Ectodermal cell (in vitro differentiated cells): ENCODE measurements at regions not wholly inside any gene's neighbourhood (a gene's known extent, or its start where the extent isn't known, plus 50 kb on each side); places are given as distances from the start of the nearest gene placed in this dataset.

Experiments used
- H3K27ac ChIP-seq: 2 replicates; pipeline ENCODE4 v1.7.0; 2013; ENCODE audit warnings: mild to moderate bottlenecking, low read depth, low read length; ENCODE audit not compliant: insufficient read depth, poor library complexity, severe bottlenecking
- H3K27me3 ChIP-seq: 2 replicates; pipeline ENCODE4 v1.7.0; 2013; ENCODE audit warnings: mild to moderate bottlenecking, low read length; ENCODE audit not compliant: insufficient read depth, control insufficient read depth, poor library complexity, severe bottlenecking
- H3K36me3 ChIP-seq: one replicate; pipeline ENCODE4 v1.7.0; 2013; ENCODE audit warnings: low read length; ENCODE audit not compliant: control insufficient read depth, insufficient read depth
- H3K4me1 ChIP-seq: one replicate; pipeline ENCODE4 v1.7.0; 2013; ENCODE audit warnings: low read length; ENCODE audit not compliant: control insufficient read depth, insufficient read depth
- H3K4me3 ChIP-seq: 2 replicates; pipeline ENCODE4 v1.7.0; 2013; ENCODE audit warnings: low read depth, low read length, control low read depth; ENCODE audit not compliant: insufficient read depth
- H3K9me3 ChIP-seq: 2 replicates; pipeline ENCODE4 v1.7.0; 2013; ENCODE audit warnings: mild to moderate bottlenecking, low read length, moderate library complexity; ENCODE audit not compliant: control insufficient read depth
- WGBS, 2 experiments: methylation state at CpG; one replicate each; pipeline ENCODE4 v1.1.7; 2013; ENCODE audit warnings: missing lambda C conversion rate in 2 of 2; 5-methylcytosine and 5-hydroxymethylcytosine counted together

- Histone ChIP-seq H3K27me3 (no peaks in the 10 kb centered on the region), H3K36me3 (no peaks in the 10 kb centered on the region), H3K27ac (no peak overlapping the region), H3K4me1 (no peaks in the 10 kb centered on the region), H3K9me3 (no peaks in the 10 kb centered on the region), H3K4me3 (no peak overlapping the region)
- 83 to 89% methylated on average over 15 of the region's 15 CpGs for WGBS, 2 experiments
Observed at GRCh38 chr4:185965426-185966384, 103.3 kb upstream of the TLR3 start.

DNA sequence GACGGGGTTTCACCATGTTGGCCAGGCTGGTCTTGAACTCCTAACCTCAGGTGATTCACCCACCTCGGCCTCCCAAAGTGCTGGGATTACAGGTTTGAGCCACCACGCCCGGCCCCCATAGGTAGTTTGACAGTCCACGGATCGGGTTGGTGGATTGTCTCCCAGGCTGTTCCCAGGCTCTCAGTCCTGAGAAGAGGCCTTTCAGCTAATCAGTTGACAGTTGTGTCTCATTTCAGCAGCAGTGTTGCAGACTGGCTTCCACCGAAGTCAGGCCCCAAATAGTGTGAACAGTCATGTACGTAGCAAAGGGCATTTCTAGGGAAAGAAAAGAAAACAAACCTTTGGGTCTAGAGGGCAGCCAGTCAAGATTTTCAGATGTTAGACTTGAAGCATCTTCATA, 102.4 kb upstream of the TLR3 start:
- no peak overlapping the region for H3K27ac ChIP-seq
- no peak overlapping the region for H3K4me3 ChIP-seq
- H3K9me3 ChIP-seq, result no peaks in the 10 kb centered on the region
- no peaks in the 10 kb centered on the region for H3K27me3 ChIP-seq
- H3K36me3 ChIP-seq, result no peaks in the 10 kb centered on the region
- 92 to 95% methylated on average over 8 of the region's 8 CpGs for WGBS, 2 experiments
- H3K4me1 ChIP-seq, result no peaks in the 10 kb centered on the region

GRCh38 chr4:185966997-185967775, 101.8 kb upstream of the TLR3 start:
- H3K27ac ChIP-seq, result no peak overlapping the region
- WGBS, 2 experiments, result 88 to 97% methylated on average over 4 of the region's 4 CpGs

DNA sequence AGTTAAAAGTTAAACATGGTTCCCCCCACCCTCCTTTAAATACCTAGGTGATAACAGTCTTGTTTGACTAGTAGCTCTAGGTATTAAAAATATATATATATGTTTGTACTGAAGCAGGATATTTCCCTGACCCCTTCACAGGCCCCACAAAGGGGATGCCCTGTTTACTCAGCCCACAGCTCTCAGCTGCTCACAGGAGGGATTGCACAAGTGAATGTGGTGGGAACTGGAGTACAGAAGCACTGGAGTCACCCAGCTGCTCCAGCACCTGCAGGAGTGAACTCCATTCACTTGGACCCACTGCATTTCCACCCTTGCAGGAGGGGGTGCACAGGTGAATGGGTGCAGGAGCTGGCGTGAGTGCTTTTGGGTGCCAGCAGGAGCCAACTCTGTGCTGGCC, 99.3 kb upstream of the TLR3 start:
- no peak overlapping the region for H3K4me3 ChIP-seq
- no peak overlapping the region for H3K27ac ChIP-seq
- H3K4me1 ChIP-seq, result no peaks in the 10 kb centered on the region
- WGBS, 2 experiments, result 89 to 92% methylated on average over 1 of the region's 1 CpG
- no peaks in the 10 kb centered on the region for H3K27me3 ChIP-seq
- no peaks in the 10 kb centered on the region for H3K9me3 ChIP-seq
- no peaks in the 10 kb centered on the region for H3K36me3 ChIP-seq

More at GRCh38 chr4:185966997-185967775, 101.8 kb upstream of the TLR3 start:
- Histone ChIP-seq H3K9me3 (no peaks in the 10 kb centered on the region), H3K4me1 (no peaks in the 10 kb centered on the region), H3K27me3 (no peaks in the 10 kb centered on the region), H3K4me3 (no peak overlapping the region), H3K36me3 (no peaks in the 10 kb centered on the region)

DNA sequence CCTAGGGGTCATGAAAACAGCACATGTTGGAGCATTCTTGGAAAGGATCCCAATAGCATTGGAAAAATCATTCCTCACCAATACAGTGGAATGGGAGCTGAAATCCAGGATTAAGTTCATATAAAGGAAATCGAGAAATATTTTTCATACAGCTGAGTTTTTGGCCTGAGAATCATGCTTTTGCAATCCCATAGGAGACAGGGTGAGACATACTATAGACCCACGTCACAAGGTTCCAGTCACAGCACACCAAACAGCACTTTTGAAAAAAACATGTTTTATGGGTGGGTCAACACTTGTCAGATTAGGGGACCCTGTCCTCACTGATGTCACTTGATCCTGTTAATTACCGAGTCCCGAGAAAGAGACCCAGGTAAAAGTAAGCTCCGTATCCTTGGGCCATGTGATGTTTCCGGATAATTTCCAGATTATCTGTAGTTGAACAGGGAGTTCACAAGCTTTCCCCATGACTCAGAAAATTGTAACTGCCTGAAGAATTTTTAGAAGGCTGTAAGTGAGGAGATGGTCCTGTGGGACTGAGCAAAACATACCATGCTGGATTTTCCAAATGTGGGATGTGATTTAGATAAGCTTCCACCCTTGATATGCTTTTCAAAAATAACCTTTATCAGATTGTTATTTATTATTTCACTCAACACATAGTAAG, 80.9 kb upstream of the TLR3 start:
- no peaks in the 10 kb centered on the region for H3K27me3 ChIP-seq
- WGBS, 2 experiments, result 93 to 96% methylated on average over 6 of the region's 6 CpGs
- H3K4me1 ChIP-seq, result no peaks in the 10 kb centered on the region
- no peaks in the 10 kb centered on the region for H3K36me3 ChIP-seq
- H3K27ac ChIP-seq, result no peak overlapping the region
- H3K4me3 ChIP-seq, result no peak overlapping the region
- H3K9me3 ChIP-seq, result no peaks in the 10 kb centered on the region

- H3K27me3 ChIP-seq, result no peaks in the 10 kb centered on the region
- H3K4me1 ChIP-seq, result no peaks in the 10 kb centered on the region
- H3K4me3 ChIP-seq, result no peak overlapping the region
- H3K9me3 ChIP-seq, result no peaks in the 10 kb centered on the region
- no peak overlapping the region for H3K27ac ChIP-seq
- no peaks in the 10 kb centered on the region for H3K36me3 ChIP-seq
- WGBS, 2 experiments, result 88 to 96% methylated on average over 3 of the region's 3 CpGs
Observed at GRCh38 chr4:185991770-185992169, 77.2 kb upstream of the TLR3 start.

GRCh38 chr4:185992585-185992984, 76.4 kb upstream of the TLR3 start:
- no peak overlapping the region for H3K27ac ChIP-seq
- 38 to 52% methylated on average over 2 of the region's 2 CpGs for WGBS, 2 experiments
- no peaks in the 10 kb centered on the region for H3K27me3 ChIP-seq
- H3K4me1 ChIP-seq, result no peaks in the 10 kb centered on the region
- no peaks in the 10 kb centered on the region for H3K36me3 ChIP-seq
- H3K4me3 ChIP-seq, result no peak overlapping the region
- H3K9me3 ChIP-seq, result no peaks in the 10 kb centered on the region

DNA sequence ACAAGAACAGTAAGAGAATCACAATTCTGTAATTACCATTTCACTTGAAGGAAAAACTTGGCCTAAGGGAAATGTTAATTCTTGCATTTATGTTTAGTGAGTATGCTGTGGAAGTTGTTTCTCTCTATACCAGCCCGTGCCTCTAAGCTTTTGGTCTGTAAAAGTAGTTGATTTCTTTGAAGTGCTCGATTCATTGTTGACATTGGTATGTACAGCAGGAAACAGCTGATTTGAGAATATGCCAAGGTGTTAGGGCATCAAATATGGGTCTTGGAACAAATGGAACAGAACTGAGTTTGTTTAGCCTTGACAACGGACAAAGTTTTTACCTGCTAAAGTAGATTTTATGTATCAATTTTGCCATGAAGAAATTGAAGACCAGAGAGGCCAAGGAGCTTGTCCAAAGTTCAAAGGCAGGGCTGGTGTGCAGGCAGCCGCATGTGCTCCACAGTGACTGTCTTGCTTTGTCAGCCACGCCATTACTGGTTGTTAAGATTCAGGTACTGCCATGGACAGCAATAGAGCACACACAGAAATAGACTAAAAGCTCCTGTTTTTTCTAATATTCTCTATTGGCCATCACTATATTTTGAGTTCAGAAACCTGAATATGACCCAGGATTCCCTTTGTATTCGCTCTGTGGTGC, 75.5 kb upstream of the TLR3 start:
- Histone ChIP-seq H3K9me3 (no peaks in the 10 kb centered on the region), H3K27ac (no peak overlapping the region), H3K4me3 (no peak overlapping the region), H3K27me3 (no peaks in the 10 kb centered on the region), H3K4me1 (no peaks in the 10 kb centered on the region), H3K36me3 (no peaks in the 10 kb centered on the region)
- WGBS, 2 experiments, result 84 to 89% methylated on average over 6 of the region's 6 CpGs

DNA sequence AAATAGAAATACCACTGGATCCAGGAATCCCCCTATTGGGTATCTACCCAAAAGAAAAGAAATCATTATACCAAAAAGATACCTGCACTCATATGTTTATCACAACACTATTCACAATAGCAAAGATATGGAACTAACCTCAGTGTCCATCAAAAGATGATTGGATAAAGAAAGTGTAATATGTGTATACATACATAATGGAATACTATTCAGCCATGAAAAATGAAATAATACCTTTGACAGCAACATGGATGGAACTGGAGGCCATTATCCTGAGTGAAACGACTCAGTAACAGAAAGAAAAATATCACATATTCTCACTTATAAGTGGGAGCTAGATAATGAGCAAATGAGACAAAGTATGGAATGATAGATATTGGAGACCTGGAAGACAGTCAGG, 74.2 kb upstream of the TLR3 start:
- no peaks in the 10 kb centered on the region for H3K9me3 ChIP-seq
- H3K4me3 ChIP-seq, result no peak overlapping the region
- H3K27ac ChIP-seq, result no peak overlapping the region
- no peaks in the 10 kb centered on the region for H3K36me3 ChIP-seq
- 80 to 100% methylated on average over 1 of the region's 1 CpG for WGBS, 2 experiments
- no peaks in the 10 kb centered on the region for H3K4me1 ChIP-seq
- no peaks in the 10 kb centered on the region for H3K27me3 ChIP-seq
